GM13976 (cell line): ENCODE measurements at regions not wholly inside any gene's neighbourhood (a gene's known extent, or its start where the extent isn't known, plus 50 kb on each side); places are given as distances from the start of the nearest gene placed in this dataset.

ENCODE experiments used
- DNase-seq: peaks from one replicate; pipeline ENCODE4 v3.0.0; 2012; ENCODE audit warnings: low spot score
- CTCF ChIP-seq: IDR thresholded peaks from 2 replicates; pipeline ENCODE4 v1.5.1; 2012; ENCODE audit warnings: borderline replicate concordance, mild to moderate bottlenecking; ENCODE audit not compliant: insufficient read depth; ENCODE audit errors: extremely low read depth, missing control alignments, control extremely low read depth
- in situ Hi-C: fragments of 300-500 bp; cut with MboI; formaldehyde crosslinking; loops from one replicate; pipeline ENCODE4 v1.12.0; 2022; ENCODE audit warnings: low sequenced_read_pairs, mixed read lengths, inconsistent platforms; ENCODE audit not compliant: unreplicated experiment

GRCh38 chr18:14031053-14031452 lies 101.2 kb downstream of the ZNF519 start:
- no peak for TF ChIP-seq CTCF
- no peak for DNase-seq
- in situ Hi-C loops = no loop called here

- in situ Hi-C loops = loop anchor here (10.0 kb wide), 1 partner anchor 55 kb away; no protein-coding TSS in a partner anchor
- no peak for DNase-seq
- no peak for TF ChIP-seq CTCF
Observed at GRCh38 chr18:14029512-14029911, 102.7 kb downstream of the ZNF519 start.

GRCh38 chr18:14026199-14026598 lies 106.0 kb downstream of the ZNF519 start:
- DNase-seq = no peak
- in situ Hi-C loops = loop anchor here (10.0 kb wide), 1 partner anchor 59 kb away; no protein-coding TSS in a partner anchor
- no peak for TF ChIP-seq CTCF

GRCh38 chr18:14025306-14025940 lies 106.8 kb downstream of the ZNF519 start:
- in situ Hi-C loops = loop anchor here (10.0 kb wide), 1 partner anchor 59 kb away; no protein-coding TSS in a partner anchor
- no peak for TF ChIP-seq CTCF
- DNase-seq = no peak

GRCh38 chr18:14015416-14015815 lies 100.1 kb upstream of the MC2R start:
- in situ Hi-C loops = no loop called here
- TF ChIP-seq CTCF = no peak
- no peak for DNase-seq

- in situ Hi-C loops = no loop called here
- DNase-seq = no peak
- TF ChIP-seq CTCF = no peak
Observed at GRCh38 chr18:14014456-14014855, 99.1 kb upstream of the MC2R start.
